HCT116 (cell line): ENCODE measurements at regions not wholly inside any gene's neighbourhood (a gene's known extent, or its start where the extent isn't known, plus 50 kb on each side); places are given as distances from the start of the nearest gene placed in this dataset.

Experiments used
- CTCF ChIP-seq, 3 experiments: fragments of 200-600 bp in 1 of 3; sonication (generic) in 1 of 3; IDR thresholded peaks in 2 of 3; conservative IDR thresholded peaks in 1 of 3; 2 replicates each; pipeline ENCODE4 v1.5.1; 2012 to 2017; ENCODE audit warnings: low read depth in 2 of 3, low read length in 2 of 3, antibody characterized with exemption in 1 of 3, borderline replicate concordance in 1 of 3, control low read depth in 1 of 3, mild to moderate bottlenecking in 1 of 3, mixed read lengths in 1 of 3, mixed run types in 1 of 3, moderate library complexity in 1 of 3; ENCODE audit not compliant: insufficient read depth in 1 of 3
- POLR2A ChIP-seq: IDR thresholded peaks from 2 replicates; pipeline ENCODE4 v1.7.0; 2011; ENCODE audit warnings: borderline replicate concordance; ENCODE audit not compliant: insufficient read depth, insufficient read length; ENCODE audit errors: extremely low read depth
- RAD21 ChIP-seq: IDR thresholded peaks from 2 replicates; pipeline ENCODE4 v1.6.1; 2012; ENCODE audit warnings: low read depth, mild to moderate bottlenecking
- YY1 ChIP-seq: IDR thresholded peaks from 2 replicates; pipeline ENCODE4 v1.6.1; 2011; ENCODE audit warnings: low read length, low read depth, moderate library complexity, mild to moderate bottlenecking; ENCODE audit not compliant: insufficient replicate concordance; ENCODE audit errors: extremely low read depth

DNA sequence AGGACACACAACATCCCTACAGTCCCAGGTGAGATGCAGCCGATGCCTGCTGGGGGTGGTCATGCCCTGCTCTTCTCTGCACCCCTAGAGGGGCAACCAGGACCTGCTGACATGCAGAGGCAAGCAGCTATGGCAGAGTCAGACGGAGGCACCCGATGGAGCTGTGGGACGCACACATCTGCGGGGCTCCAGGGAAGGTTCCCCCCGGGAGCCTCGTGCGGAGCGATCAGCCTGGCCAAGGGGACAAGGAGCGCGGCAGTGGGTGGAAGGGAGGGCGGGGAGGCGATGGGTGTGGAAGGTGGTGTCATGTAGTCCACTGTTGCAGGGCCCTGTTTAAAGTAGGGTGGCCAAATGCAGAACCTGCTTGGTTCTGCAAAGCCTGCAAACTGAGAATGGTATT lies 143.0 kb upstream of the AJAP1 start:
- no peak for TF ChIP-seq CTCF (IDR thresholded peaks at IDR 0.05 in 2 of 3, conservative IDR thresholded peaks at IDR 0.05 in 1 of 3; ENCODE audit: borderline replicate concordance in 1 of 3, insufficient read depth in 1 of 3, low read depth in 2 of 3, low read length in 2 of 3)
- TF ChIP-seq RAD21 = no peak
- no peak for TF ChIP-seq POLR2A
- no peak for TF ChIP-seq YY1
